GM12872 (cell line): ENCODE measurements at regions not wholly inside any gene's neighbourhood (a gene's known extent, or its start where the extent isn't known, plus 50 kb on each side); places are given as distances from the start of the nearest gene placed in this dataset.

Experiments used
- CTCF ChIP-seq: IDR thresholded peaks from 3 replicates; pipeline ENCODE4 v1.5.1; 2011; ENCODE audit warnings: low read depth, mild to moderate bottlenecking, low read length, moderate library complexity; ENCODE audit not compliant: insufficient read depth

- TF ChIP-seq CTCF = no peak
These were observed 66.7 kb upstream of the ADRA1B start for GRCh38 chr5:159849437-159850083.

- TF ChIP-seq CTCF = no peak
These were observed 66.1 kb upstream of the ADRA1B start for GRCh38 chr5:159850160-159850559.

- no peak for TF ChIP-seq CTCF
These were observed 65.2 kb upstream of the ADRA1B start for GRCh38 chr5:159851053-159851452.

- TF ChIP-seq CTCF = no peak
These were observed 61.4 kb upstream of the ADRA1B start for GRCh38 chr5:159854916-159855315.

- TF ChIP-seq CTCF = no peak
These were observed 60.6 kb upstream of the ADRA1B start for GRCh38 chr5:159855476-159856191.

- TF ChIP-seq CTCF = no peak
These were observed 57.4 kb upstream of the ADRA1B start for GRCh38 chr5:159858871-159859270.

GRCh38 chr5:159861086-159861485 lies 55.2 kb upstream of the ADRA1B start:
- TF ChIP-seq CTCF = no peak
